IgD-negative memory B cell (primary cell): ENCODE measurements at regions not wholly inside any gene's neighbourhood (a gene's known extent, or its start where the extent isn't known, plus 50 kb on each side); places are given as distances from the start of the nearest gene placed in this dataset.

Experiments
- H3K27ac Mint-ChIP-seq, 3 donors: one replicate each; pipeline ENCODE4 v1.8.0; 2020 to 2022; ENCODE audit warnings: mild to moderate bottlenecking in 3 of 3, mixed read lengths in 3 of 3, moderate library complexity in 1 of 3
- H3K27me3 Mint-ChIP-seq: one replicate; pipeline ENCODE4 v1.8.0; 2021; ENCODE audit warnings: mixed read lengths
- H3K36me3 Mint-ChIP-seq: one replicate; pipeline ENCODE4 v1.8.0; 2020; ENCODE audit warnings: mild to moderate bottlenecking, mixed read lengths
- H3K4me1 Mint-ChIP-seq, 3 donors: one replicate each; pipeline ENCODE4 v1.8.0; 2020 to 2022; ENCODE audit warnings: mixed read lengths in 3 of 3, mild to moderate bottlenecking in 1 of 3
- H3K4me3 Mint-ChIP-seq, 4 donors: one replicate each; pipeline ENCODE4 v1.8.0; 2020 to 2022; ENCODE audit warnings: mild to moderate bottlenecking in 4 of 4, mixed read lengths in 4 of 4, moderate library complexity in 3 of 4
- H3K9me3 Mint-ChIP-seq, 3 donors: one replicate each; pipeline ENCODE4 v1.8.0; 2020 to 2021; ENCODE audit warnings: mixed read lengths in 3 of 3, mild to moderate bottlenecking in 1 of 3

DNA sequence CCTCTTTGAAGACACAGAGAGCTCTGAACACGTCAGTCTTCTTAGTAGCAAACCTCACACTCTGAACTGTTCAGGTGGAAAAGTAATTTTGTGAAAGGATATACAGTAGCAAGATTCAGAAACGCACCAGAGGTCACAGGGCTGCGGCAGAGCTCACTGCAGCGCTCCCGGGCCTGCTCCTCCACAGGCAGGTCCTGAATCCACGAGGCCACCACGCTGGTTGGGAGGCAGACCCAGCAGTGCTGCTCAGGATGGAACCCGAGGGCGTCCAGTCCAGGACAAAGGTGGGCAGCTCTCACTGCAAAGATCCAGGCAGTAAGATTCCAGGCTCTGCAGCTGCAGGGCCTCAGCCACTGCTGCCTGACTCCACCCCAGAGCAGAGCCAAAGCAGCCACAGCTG lies 576.2 kb upstream of the SALL3 start:
- Mint-ChIP-seq H3K36me3 (no peaks in the 10 kb centered on the region), H3K4me1 (peaks cover 0 to 1% (median 0%) of the 10 kb centered on the region in 3 donors), H3K27ac (no peak overlapping the region), H3K27me3 (no peaks in the 10 kb centered on the region), H3K9me3 (peaks cover 3 to 4% (median 3%) of the 10 kb centered on the region in 3 donors), H3K4me3 (no peak overlapping the region)

GRCh38 chr18:78405763-78406162 lies 573.9 kb upstream of the SALL3 start:
- Mint-ChIP-seq H3K4me3 (no peak overlapping the region), H3K9me3 (peaks cover 0 to 4% (median 3%) of the 10 kb centered on the region in 3 donors), H3K27ac (no peak overlapping the region), H3K27me3 (no peaks in the 10 kb centered on the region), H3K4me1 (peaks cover 0 to 1% (median 0%) of the 10 kb centered on the region in 3 donors), H3K36me3 (no peaks in the 10 kb centered on the region)

DNA sequence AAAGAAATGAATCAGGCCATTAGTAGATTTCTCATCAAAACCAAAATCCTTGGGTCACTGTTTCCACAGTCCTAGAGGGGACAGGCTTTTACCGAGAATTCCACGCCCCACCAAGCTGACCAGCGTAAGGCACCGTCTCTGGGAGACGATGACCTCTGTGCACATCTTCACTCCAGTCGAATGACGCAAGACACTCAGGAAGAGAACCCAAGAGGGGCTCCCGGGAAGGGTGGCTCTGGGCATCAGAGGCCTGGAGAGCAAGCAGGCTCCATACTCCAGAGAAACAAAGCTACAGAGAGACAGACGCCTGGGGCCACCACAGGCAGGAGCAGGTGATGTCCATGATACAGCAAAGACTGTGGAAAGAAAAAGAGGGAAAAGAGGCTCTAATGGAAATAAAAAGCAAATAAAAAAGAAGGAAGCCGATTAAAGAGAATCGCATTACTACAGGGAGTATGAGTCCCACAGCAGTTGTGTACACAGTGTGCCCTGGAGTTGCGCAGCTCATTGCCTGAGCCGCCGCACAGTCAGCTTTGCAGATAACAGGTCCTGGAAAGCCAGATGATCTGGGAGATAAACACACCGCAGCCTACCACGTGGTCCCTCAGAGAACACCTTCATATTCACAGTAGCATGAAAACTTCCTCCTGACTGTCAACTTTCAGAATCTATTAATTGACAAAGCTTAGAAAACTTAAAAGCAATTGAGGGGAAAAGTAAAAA lies 572.7 kb upstream of the SALL3 start:
- no peaks in the 10 kb centered on the region for H3K36me3 Mint-ChIP-seq
- peaks cover 0 to 1% (median 0%) of the 10 kb centered on the region in 3 donors for H3K4me1 Mint-ChIP-seq
- H3K4me3 Mint-ChIP-seq = no peak overlapping the region
- H3K9me3 Mint-ChIP-seq = peaks cover 0 to 4% (median 4%) of the 10 kb centered on the region in 3 donors
- H3K27me3 Mint-ChIP-seq = no peaks in the 10 kb centered on the region
- no peak overlapping the region for H3K27ac Mint-ChIP-seq

DNA sequence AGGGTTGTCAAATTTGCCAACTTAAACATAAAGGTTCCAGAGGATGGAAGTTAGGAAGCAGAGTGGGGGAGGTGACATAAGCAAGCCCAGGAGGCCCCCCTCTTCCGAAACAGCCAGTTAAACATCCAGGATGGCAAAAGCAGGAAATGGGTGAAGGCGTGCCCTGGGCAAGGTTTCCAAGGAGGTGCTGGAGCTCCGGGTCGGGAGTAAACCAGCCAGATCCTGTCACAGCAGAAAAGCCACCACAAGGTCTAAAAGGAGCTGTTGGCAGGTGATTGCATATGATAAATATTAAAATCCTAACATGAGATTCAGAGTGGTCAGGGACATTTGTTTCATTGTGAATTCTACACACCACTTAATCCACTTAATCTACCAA lies 572.2 kb upstream of the SALL3 start:
- H3K4me3 Mint-ChIP-seq = no peak overlapping the region
- no peaks in the 10 kb centered on the region for H3K36me3 Mint-ChIP-seq
- no peak overlapping the region for H3K27ac Mint-ChIP-seq
- peaks cover 0 to 1% (median 0%) of the 10 kb centered on the region in 3 donors for H3K4me1 Mint-ChIP-seq
- no peaks in the 10 kb centered on the region for H3K27me3 Mint-ChIP-seq
- H3K9me3 Mint-ChIP-seq = peaks cover 0 to 4% (median 4%) of the 10 kb centered on the region in 3 donors

GRCh38 chr18:78408623-78409022 lies 571.0 kb upstream of the SALL3 start:
- Mint-ChIP-seq H3K4me1 (peaks cover 0 to 1% (median 0%) of the 10 kb centered on the region in 3 donors), H3K36me3 (no peaks in the 10 kb centered on the region), H3K27me3 (no peaks in the 10 kb centered on the region), H3K4me3 (no peak overlapping the region), H3K9me3 (peaks cover 0 to 4% (median 4%) of the 10 kb centered on the region in 3 donors), H3K27ac (no peak overlapping the region)

- Mint-ChIP-seq H3K9me3 (peaks cover 0 to 4% (median 2%) of the 10 kb centered on the region in 3 donors), H3K4me3 (no peak overlapping the region), H3K27me3 (no peaks in the 10 kb centered on the region), H3K27ac (no peak overlapping the region), H3K36me3 (no peaks in the 10 kb centered on the region), H3K4me1 (peaks cover 0 to 1% (median 0%) of the 10 kb centered on the region in 3 donors)
These were observed 569.4 kb upstream of the SALL3 start for GRCh38 chr18:78410094-78410786.

DNA sequence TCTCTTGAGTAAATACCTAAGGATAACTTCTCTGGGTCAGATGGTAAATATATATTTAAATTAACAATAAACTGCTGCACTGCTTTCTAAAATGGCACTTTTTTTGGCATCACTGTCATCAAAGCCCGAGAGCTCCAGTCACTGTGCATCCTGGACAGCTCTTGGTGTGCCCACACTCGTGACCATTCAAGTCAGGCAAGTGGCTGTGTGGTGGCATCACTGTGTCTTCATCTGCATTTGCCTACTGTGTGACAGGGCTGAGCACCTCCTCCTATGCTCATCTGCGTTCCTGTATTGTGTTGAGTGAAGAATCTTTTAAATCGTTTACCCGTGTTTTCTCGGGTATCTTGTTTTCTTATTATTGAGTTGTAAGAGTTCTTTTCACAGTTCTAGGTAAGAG lies 568.1 kb upstream of the SALL3 start:
- H3K27me3 Mint-ChIP-seq = no peaks in the 10 kb centered on the region
- no peaks in the 10 kb centered on the region for H3K36me3 Mint-ChIP-seq
- H3K27ac Mint-ChIP-seq = no peak overlapping the region
- peaks cover 0 to 1% (median 0%) of the 10 kb centered on the region in 3 donors for H3K4me1 Mint-ChIP-seq
- peaks cover 0 to 4% (median 3%) of the 10 kb centered on the region in 3 donors for H3K9me3 Mint-ChIP-seq
- H3K4me3 Mint-ChIP-seq = no peak overlapping the region

DNA sequence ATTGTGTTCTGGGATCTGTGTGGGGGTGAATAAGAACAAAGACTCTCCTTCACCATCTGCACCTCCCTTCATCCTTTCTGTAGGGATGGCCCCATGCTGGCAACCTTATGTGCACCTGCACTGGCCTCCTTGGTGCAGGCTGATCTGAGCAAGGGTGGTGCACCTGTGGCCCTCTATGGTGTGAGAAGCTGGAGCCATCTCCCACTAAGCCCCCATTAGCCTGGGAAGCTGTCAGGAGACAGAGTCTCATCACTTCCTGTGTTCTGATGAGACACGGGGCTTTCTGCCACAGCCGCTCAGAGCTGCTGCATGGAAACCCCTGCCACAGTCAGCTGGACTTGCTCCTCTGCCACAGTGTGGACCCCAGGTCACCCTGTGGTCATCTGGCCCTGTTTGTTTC lies 565.3 kb upstream of the SALL3 start:
- H3K27me3 Mint-ChIP-seq = no peaks in the 10 kb centered on the region
- no peaks in the 10 kb centered on the region for H3K36me3 Mint-ChIP-seq
- H3K4me3 Mint-ChIP-seq = no peak overlapping the region
- H3K9me3 Mint-ChIP-seq = peaks cover 0 to 4% (median 3%) of the 10 kb centered on the region in 3 donors
- no peak overlapping the region for H3K27ac Mint-ChIP-seq
- H3K4me1 Mint-ChIP-seq = no peaks in the 10 kb centered on the region

DNA sequence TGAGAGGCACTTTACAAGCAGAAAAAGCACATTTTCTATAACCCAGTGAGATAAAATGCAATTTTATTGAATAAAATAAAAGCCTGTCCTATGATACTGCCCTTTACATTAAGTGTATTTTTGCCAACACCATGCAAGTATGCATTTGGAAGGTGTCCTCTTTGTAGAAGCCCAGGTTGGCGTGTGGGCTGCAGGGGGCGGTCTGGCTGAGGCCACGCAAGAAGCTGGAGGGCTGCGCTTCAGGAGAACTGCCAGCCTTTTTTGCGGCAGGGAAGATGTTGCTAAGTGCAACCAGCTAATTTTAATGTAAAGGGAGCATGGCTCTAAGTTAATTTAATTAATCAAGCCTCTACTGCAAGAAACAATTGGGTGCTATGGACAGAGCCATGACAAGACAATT lies 562.8 kb upstream of the SALL3 start:
- H3K36me3 Mint-ChIP-seq = no peaks in the 10 kb centered on the region

DNA sequence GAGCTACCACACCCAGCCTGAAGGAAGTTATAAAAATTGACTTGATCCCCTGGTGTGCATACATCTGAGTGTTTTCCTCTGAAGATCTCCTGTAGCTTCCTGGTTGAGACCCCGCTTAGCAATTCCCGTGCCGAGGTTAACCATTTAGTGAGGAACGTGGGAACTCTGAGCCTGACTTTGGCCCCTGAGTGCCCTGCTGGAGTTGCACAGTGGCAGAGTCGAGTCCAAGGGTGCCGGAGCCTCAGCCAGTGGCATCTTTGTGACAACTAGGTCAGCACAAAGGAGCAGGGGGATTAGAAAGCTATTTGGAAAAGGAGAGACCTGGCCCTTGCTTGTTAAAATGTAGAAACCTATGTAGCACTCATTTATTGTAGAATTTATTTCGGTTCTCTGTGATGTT lies 561.2 kb upstream of the SALL3 start:
- no peak overlapping the region for H3K4me3 Mint-ChIP-seq
- H3K27ac Mint-ChIP-seq = no peak overlapping the region
- no peaks in the 10 kb centered on the region for H3K27me3 Mint-ChIP-seq
- peaks cover 0 to 2% (median 1%) of the 10 kb centered on the region in 3 donors for H3K9me3 Mint-ChIP-seq
- H3K36me3 Mint-ChIP-seq = no peaks in the 10 kb centered on the region
- no peaks in the 10 kb centered on the region for H3K4me1 Mint-ChIP-seq

More for the DNA sequence above, 562.8 kb upstream of the SALL3 start:
- Mint-ChIP-seq H3K27me3 (no peaks in the 10 kb centered on the region), H3K9me3 (peaks cover 0 to 2% (median 1%) of the 10 kb centered on the region in 3 donors), H3K4me1 (no peaks in the 10 kb centered on the region), H3K27ac (no peak overlapping the region), H3K4me3 (no peak overlapping the region)

- H3K27ac Mint-ChIP-seq = no peak overlapping the region
- no peaks in the 10 kb centered on the region for H3K27me3 Mint-ChIP-seq
- H3K9me3 Mint-ChIP-seq = peaks cover 0 to 2% (median 1%) of the 10 kb centered on the region in 3 donors
- no peaks in the 10 kb centered on the region for H3K4me1 Mint-ChIP-seq
- H3K36me3 Mint-ChIP-seq = no peaks in the 10 kb centered on the region
- H3K4me3 Mint-ChIP-seq = no peak overlapping the region
These were observed 560.4 kb upstream of the SALL3 start for GRCh38 chr18:78419171-78419570.

GRCh38 chr18:78420116-78420515 lies 559.5 kb upstream of the SALL3 start:
- H3K27me3 Mint-ChIP-seq = no peaks in the 10 kb centered on the region
- H3K4me3 Mint-ChIP-seq = no peak overlapping the region
- no peaks in the 10 kb centered on the region for H3K36me3 Mint-ChIP-seq
- no peak overlapping the region for H3K27ac Mint-ChIP-seq
- peaks cover 0 to 2% (median 1%) of the 10 kb centered on the region in 3 donors for H3K9me3 Mint-ChIP-seq
- no peaks in the 10 kb centered on the region for H3K4me1 Mint-ChIP-seq

DNA sequence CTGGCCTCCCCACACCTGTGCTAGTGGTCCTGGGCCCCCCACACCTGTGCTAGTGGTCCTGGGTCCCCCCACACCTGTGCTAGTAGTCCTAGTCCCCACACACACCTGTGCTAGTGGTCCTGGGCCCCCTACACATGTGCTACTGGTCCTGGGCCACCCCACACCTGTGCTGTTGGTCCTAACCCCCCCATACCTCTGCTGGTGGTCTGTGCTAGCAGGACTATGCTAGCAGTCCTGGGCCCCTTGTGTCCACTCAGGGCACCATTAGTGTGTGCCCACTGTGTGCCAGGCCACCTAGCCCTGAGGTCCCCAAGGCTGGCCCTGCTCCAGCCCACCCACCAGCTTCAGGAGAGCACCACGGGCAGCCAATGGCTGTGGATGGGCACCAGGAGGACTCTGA lies 558.2 kb upstream of the SALL3 start:
- no peak overlapping the region for H3K4me3 Mint-ChIP-seq
- H3K36me3 Mint-ChIP-seq = no peaks in the 10 kb centered on the region
- H3K27me3 Mint-ChIP-seq = no peaks in the 10 kb centered on the region
- no peaks in the 10 kb centered on the region for H3K4me1 Mint-ChIP-seq
- H3K9me3 Mint-ChIP-seq = peaks cover 0 to 2% (median 0%) of the 10 kb centered on the region in 3 donors
- H3K27ac Mint-ChIP-seq = no peak overlapping the region

GRCh38 chr18:78422336-78422735 lies 557.3 kb upstream of the SALL3 start:
- peaks cover 0 to 2% (median 0%) of the 10 kb centered on the region in 3 donors for H3K9me3 Mint-ChIP-seq

DNA sequence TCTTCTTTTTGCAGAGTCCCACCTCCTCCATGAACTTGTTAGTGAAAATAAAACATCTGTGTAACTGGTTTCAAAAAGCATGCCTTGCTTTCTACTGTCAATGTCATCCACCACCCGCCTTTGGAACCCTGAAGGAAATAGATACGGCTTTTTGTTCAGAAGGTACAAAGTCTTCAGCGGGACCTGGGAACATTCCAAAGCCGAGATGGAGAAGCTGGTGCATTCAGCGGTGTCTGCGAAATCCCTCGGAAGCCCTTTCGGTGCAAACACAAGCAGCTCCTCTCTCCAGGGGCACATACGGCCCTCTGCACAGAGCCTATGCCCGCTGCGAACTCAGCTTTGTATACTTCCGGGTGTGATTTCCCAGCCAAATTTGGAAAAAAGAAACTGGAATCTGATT lies 555.8 kb upstream of the SALL3 start:
- Mint-ChIP-seq H3K27ac (no peak overlapping the region), H3K4me3 (no peak overlapping the region), H3K36me3 (no peaks in the 10 kb centered on the region), H3K27me3 (no peaks in the 10 kb centered on the region), H3K4me1 (no peaks in the 10 kb centered on the region), H3K9me3 (peaks cover 0 to 3% (median 2%) of the 10 kb centered on the region in 3 donors)

More at GRCh38 chr18:78422336-78422735, 557.3 kb upstream of the SALL3 start:
- Mint-ChIP-seq H3K27ac (no peak overlapping the region), H3K27me3 (no peaks in the 10 kb centered on the region), H3K4me3 (no peak overlapping the region), H3K4me1 (no peaks in the 10 kb centered on the region), H3K36me3 (no peaks in the 10 kb centered on the region)
